DMS153 (cell line): ENCODE measurements at regions not wholly inside any gene's neighbourhood (a gene's known extent, or its start where the extent isn't known, plus 50 kb on each side); places are given as distances from the start of the nearest gene placed in this dataset.

ENCODE experiments used
- DNase-seq: peaks from one replicate; lab custom pipeline; 2025; lab: John Stamatoyannopoulos, UW

DNA sequence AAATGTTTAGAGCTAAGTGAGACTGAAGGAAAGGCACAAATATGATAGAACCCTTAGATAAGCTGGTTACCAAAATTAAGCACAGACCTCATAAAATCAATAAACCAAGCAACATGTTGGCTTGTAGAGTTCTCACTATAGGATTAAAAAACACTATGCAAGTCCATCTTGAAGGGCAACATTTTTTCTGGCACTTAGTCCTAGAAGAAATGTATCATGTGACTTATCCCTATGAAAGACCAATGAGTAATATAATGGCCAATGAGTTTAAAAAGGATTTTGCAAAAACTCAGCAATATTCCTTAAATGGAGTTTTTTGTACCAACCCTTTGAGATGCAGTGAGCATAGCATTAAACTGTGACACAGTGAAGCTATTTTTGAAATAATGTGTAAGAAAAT is 216.3 kb upstream of the ADRA1B start:
- no peak for DNase-seq

DNA sequence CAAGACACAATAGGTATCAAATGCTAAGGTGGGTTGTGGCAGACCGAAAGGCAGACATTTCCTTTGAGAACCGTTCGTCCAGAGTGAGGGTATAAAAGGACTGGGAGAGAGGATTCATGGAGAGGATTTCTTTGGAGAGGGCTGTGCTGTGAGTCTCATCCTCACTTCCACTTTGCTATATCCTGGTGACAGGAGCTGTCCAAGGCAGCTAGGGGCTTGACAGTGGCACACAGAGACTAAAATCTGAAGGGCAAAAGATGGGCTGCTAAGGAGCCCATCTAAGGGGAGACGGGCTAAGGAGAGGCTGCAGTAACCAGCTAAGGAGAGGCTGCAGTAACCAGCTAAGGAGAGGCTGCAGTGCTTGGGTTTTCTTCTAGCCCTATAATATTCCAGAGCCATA is 214.0 kb upstream of the ADRA1B start:
- DNase-seq, result no peak

DNA sequence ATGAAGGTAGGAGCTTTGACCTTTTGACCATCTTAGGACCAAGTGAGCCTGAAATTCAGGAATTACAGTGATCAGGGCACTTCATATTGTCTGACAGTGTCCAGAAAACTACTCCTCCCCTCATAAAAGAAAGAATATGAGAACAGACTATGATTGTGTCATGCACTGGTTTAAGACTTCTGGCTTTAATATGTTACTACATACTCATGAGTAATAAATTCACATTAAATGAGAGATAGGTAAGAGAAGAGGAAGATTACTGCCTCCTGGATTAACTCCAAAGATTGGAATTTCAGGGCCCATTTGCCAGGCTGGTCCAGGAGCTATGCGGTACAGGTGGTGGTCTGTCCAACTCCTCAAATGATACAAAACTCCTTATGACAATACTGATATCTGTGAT is 213.5 kb upstream of the ADRA1B start:
- no peak for DNase-seq

DNA sequence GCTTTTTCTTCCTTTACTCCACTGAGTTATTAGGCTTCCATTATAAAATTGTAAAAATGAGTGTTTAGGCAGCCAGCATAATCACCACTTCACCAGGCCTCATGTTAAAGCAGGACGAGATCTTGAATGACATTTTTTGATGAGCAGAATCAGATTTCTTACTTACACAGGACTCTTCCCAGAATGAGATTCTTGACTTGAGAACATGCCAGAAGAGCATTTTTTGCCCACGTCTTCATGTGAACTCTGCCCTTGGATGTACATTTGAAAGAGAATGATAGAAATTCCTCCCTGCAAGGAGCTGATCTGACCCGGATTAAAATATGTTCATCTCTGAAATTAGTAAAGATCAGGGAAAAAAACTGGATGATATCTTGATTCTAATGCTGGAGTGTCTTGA is 212.1 kb upstream of the ADRA1B start:
- DNase-seq, result no peak

DNA sequence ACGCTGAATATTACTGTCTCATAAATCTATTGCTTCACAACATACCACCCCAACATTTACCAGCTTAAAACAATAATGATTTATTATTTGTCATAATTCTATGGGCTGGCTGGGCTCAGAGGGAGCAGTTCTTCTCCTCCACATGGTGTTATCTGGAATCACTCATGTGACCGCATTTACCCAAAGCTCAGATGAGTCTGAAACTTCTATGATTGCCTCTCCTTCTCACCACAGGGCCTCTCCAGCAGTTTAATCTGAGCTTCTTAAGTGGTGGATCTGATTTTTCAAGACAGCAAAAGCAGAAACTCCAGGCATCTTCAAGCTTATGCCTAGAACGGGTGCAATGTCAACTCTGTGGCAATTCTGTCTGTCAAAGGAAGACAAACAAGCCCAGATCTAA is 210.3 kb upstream of the ADRA1B start:
- no peak for DNase-seq

- no peak for DNase-seq
Observed at GRCh38 chr5:159708090-159708489, 208.2 kb upstream of the ADRA1B start.

GRCh38 chr5:159712672-159713071 is 203.6 kb upstream of the ADRA1B start:
- DNase-seq, result no peak

DNA sequence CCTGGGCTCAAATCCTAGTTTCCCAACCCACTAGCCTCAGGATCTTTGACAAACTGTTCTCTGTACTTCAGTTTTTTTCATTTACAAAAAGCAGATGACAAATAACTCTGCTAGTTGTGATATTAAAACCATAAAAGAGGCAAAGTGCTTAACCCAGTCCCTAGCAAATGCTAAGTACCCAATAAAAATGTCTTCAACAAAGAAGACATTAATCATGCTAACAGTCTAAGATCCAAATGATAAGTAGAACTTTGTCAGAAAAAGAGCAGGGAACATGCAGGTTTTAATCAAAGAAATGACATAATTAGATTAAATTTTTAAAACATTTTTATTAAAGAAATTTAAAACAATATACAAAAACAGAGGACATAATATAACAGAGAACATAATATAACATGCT is 203.0 kb upstream of the ADRA1B start:
- no peak for DNase-seq

GRCh38 chr5:159713773-159714172 is 202.5 kb upstream of the ADRA1B start:
- DNase-seq, result no peak

GRCh38 chr5:159725475-159725874 is 190.8 kb upstream of the ADRA1B start:
- DNase-seq, result no peak

DNA sequence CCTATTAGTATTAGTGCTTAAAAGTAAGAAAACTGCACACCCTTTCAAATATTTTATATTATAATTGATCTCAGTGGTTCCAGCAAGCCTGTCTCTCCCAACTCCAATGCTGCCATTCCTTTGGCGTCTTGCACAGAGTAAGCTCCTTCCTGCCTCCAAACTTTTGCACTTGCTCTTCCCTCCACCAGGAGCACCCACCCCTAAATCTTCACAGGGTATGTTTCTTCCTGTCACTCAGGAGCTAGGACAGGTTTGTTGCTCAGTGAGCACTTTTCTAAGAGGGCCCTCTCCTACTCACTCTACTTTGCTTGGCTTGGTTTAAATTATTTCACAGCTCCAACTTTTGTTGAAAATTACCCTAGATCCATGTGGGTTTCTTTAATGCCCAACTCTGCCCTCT is 189.1 kb upstream of the ADRA1B start:
- DNase-seq, result no peak

DNA sequence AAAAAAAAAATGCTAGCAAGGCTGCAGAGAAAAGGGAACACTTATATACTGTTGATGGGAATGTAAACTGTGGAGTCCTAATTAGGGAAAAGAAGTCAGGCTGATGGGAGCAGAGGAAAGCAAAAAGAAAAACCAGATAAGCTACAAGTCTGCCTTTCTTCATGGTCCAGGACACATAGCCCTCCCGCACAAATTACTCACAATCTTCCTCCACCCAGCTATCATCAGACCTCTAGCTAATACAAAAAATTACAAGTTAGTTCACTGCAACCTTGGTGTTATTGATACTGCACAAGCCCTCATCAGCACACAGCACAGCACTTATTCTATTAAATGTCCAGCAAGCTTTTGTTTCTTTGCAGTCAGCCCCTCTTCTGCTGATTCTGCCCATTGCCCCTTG is 186.0 kb upstream of the ADRA1B start:
- no peak for DNase-seq

- DNase-seq, result no peak
Observed at GRCh38 chr5:159732220-159732619, 184.1 kb upstream of the ADRA1B start.

- no peak for DNase-seq
Observed at GRCh38 chr5:159734366-159734765, 181.9 kb upstream of the ADRA1B start.

DNA sequence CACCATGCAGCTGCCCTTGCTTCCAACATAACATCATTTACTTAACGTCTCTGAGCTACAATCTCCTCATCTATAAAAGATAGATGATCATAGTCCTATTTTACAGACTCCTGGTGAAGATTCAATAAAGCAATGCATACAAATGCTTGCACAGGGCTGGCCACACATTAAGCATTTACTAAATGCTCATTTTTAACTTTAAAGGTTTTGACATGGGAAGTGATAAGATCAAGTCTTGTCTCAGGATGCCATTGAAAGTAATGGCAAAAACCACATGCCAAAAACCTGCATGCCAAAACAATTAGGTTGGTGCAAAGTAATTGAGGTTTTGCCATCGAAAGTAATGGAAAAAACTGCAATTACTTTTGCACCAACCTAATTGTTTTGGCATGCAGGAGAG is 181.2 kb upstream of the ADRA1B start:
- no peak for DNase-seq

- DNase-seq, result no peak
Observed at GRCh38 chr5:159735749-159736660, 180.3 kb upstream of the ADRA1B start.

DNA sequence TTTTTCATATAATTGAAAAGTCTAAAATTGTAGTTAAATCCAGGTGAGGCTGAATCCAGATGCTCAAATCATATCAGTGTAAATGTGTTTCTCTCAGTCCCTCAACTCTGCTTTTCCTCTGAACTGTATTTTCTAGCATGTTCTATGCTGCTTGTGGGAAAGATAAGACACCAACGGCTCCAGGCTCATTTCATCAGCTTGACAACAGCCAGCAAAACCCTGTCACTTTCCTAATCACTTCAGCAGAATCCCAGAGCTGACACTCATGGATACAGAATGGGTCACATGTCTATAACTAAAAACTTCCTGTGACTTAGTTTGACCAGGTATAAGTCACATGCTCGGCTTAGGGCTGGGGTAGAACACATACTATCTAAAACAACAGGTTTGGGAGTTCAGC is 179.4 kb upstream of the ADRA1B start:
- DNase-seq, result no peak

- DNase-seq, result no peak
Observed at GRCh38 chr5:159737263-159737662, 179.0 kb upstream of the ADRA1B start.

GRCh38 chr5:159741829-159742322 is 174.4 kb upstream of the ADRA1B start:
- DNase-seq, result no peak

DNA sequence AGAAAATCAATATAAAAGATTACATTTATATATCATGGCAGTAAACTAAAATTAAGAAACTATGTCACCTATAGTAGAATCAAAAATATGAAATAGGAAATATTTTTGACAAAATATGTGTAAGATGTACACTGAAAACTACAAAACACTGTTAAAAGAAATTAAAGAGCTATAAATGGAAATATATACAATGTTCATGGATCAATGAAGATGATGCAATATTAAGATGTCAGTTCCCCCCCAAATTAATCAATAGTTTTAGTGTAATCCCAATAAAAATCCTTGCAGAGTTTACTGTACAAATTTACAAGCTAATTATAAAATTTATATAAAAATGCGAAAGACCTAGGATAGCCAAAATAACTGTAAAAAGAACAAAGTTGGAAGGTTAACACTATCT is 173.0 kb upstream of the ADRA1B start:
- no peak for DNase-seq

DNA sequence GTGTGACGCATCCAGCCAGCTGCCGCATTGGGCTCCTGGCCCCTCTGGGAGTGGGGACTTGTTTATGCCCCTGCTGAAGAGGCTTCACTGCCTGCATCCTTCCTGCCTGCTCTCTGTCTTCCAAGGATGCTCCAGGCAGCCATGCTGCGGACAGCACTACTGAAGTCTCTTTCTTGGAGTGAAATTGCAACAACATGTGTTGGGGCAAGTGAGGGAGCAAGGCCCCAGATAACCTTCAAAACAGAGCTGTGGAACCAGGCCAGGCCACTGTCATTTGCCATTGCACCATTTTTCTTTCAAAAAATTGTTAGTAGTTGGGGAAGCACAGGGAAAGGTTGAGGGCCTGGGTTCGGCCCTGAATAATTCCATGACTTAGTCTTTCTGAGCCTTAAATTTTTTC is 169.6 kb upstream of the ADRA1B start:
- peak; percentile 5 for DNase-seq

DNA sequence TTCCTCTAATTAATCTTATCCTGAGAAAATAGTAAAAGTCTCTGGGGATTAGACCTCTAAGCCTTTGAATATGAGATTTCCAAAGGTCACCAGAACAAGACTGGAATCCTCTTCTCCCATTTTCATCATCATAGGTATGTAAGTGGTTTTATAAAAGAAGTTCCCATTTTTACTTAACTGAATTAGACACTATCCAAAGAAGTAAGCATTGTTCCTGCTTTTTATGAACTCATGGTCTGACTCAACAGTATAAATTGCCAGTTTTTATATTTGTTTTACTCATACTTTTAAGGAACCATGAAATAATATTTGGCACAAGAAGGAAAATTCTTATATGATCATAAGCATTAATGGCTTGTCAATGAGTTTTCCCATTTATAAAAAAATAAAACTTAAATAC is 167.1 kb upstream of the ADRA1B start:
- no peak for DNase-seq

DNA sequence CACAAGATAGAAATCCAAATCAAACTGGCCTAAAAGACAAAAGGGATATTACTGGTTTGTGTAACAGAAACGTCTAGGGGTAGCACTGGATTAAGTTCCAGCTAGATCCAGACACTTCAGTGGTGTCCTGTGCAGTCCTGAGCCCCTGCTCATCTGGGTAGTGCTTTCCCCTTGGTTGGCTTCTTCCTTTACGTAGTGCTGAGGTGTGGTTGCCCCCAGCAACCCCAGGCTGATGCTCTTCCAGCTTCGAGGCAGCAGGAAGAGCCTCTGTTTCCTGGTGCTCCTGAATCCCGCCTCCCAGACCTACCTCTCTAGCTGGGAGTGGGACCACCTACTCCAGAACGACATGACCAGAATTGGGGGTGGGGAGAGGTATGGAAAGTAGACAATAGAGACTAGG is 166.1 kb upstream of the ADRA1B start:
- no peak for DNase-seq

DNA sequence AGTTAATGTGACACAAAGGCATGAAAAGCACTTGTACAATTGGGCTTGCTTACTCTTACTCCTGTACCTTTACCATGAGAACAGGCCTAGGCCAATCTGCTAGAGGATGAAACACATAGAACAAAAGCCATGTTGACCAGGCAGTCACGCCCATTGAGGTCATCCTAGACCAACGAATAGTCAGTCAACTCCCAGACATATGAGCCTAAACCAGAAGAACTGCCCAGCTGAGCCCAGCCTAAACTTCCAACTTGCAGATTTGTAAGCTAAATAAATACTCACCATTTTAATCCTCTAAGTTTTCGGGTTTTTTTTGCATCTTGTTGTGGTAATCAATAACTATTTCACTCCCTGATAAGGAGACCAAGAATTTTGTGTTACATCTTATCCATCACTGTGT is 164.8 kb upstream of the ADRA1B start:
- no peak for DNase-seq
